HG03159 (cell line): ENCODE measurements at regions not wholly inside any gene's neighbourhood (a gene's known extent, or its start where the extent isn't known, plus 50 kb on each side); places are given as distances from the start of the nearest gene placed in this dataset.
A peak's percentile ranks its signal among the peaks of the same experiment; 100 is the strongest.

Source experiments
- ATAC-seq: cut with Tn5 transposase; IDR thresholded peaks from one replicate; pipeline ENCODE4 v1.9.1; 2021; ENCODE audit warnings: mild to moderate bottlenecking, moderate library complexity; ENCODE audit not compliant: unreplicated experiment

GRCh38 chr10:88058750-88059149 is 195.3 kb downstream of the PTEN start:
- ATAC-seq: no peak

GRCh38 chr10:88059190-88059589 is 195.8 kb downstream of the PTEN start:
- no peak for ATAC-seq

- ATAC-seq: no peak
These were observed 197.3 kb downstream of the PTEN start for GRCh38 chr10:88060762-88061161.

GRCh38 chr10:88062385-88062784 is 199.0 kb downstream of the PTEN start:
- no peak for ATAC-seq

GRCh38 chr10:88062798-88063472 is 199.5 kb downstream of the PTEN start:
- no peak for ATAC-seq

- no peak for ATAC-seq
These were observed 200.6 kb downstream of the PTEN start for GRCh38 chr10:88063861-88064557.

GRCh38 chr10:88064608-88065382 is 201.4 kb downstream of the PTEN start:
- ATAC-seq: peak; percentile 61

GRCh38 chr10:88065383-88066049 is 202.1 kb downstream of the PTEN start:
- ATAC-seq: no peak

- no peak for ATAC-seq
These were observed 202.9 kb downstream of the PTEN start for GRCh38 chr10:88066319-88066718.

- ATAC-seq: no peak
These were observed 203.5 kb downstream of the PTEN start for GRCh38 chr10:88066876-88067275.

GRCh38 chr10:88067737-88068136 is 204.3 kb downstream of the PTEN start:
- no peak for ATAC-seq

GRCh38 chr10:88069338-88069737 is 205.9 kb downstream of the PTEN start:
- no peak for ATAC-seq

GRCh38 chr10:88070080-88070880 is 206.9 kb downstream of the PTEN start:
- peak; percentile 41 for ATAC-seq

GRCh38 chr10:88071879-88072278 is 208.5 kb downstream of the PTEN start:
- no peak for ATAC-seq

- ATAC-seq: no peak
These were observed 210.3 kb downstream of the PTEN start for GRCh38 chr10:88073682-88074081.

- ATAC-seq: no peak
These were observed 211.5 kb downstream of the PTEN start for GRCh38 chr10:88074971-88075370.

- ATAC-seq: peak; percentile 55
These were observed 212.8 kb downstream of the PTEN start for GRCh38 chr10:88076027-88076880.

- ATAC-seq: no peak
These were observed 214.6 kb downstream of the PTEN start for GRCh38 chr10:88077977-88078376.

GRCh38 chr10:88080213-88080612 is 216.8 kb downstream of the PTEN start:
- ATAC-seq: peak; percentile 48
